H9 (cell line): ENCODE measurements at regions not wholly inside any gene's neighbourhood (a gene's known extent, or its start where the extent isn't known, plus 50 kb on each side); places are given as distances from the start of the nearest gene placed in this dataset.

ENCODE experiments used
- DNase-seq: peaks from one replicate; pipeline ENCODE4 v3.0.0-alpha.2; 2017
- H2AFZ ChIP-seq: one replicate; pipeline ENCODE4 v1.6.1; 2013; ENCODE audit warnings: mild to moderate bottlenecking, low read length, control low read depth, moderate library complexity
- H2AK5ac ChIP-seq: 2 replicates; pipeline ENCODE4 v1.6.1; 2013; ENCODE audit warnings: low read length, control low read depth, mixed read lengths; ENCODE audit not compliant: insufficient read length
- H2BK120ac ChIP-seq: one replicate; pipeline ENCODE4 v1.6.1; 2013; ENCODE audit warnings: low read depth, mild to moderate bottlenecking, low read length, control low read depth, inconsistent platforms; ENCODE audit not compliant: poor library complexity, severe bottlenecking
- H2BK12ac ChIP-seq: 2 replicates; pipeline ENCODE4 v1.6.1; 2013; ENCODE audit warnings: low read length, control low read depth, mixed read lengths, low read depth; ENCODE audit not compliant: insufficient read length
- H2BK15ac ChIP-seq: 2 replicates; pipeline ENCODE4 v1.6.1; 2013; ENCODE audit warnings: low read depth, low read length, control low read depth
- H2BK20ac ChIP-seq: one replicate; pipeline ENCODE4 v1.6.1; 2013; ENCODE audit warnings: low read depth, mild to moderate bottlenecking, low read length, control low read depth, inconsistent platforms; ENCODE audit not compliant: poor library complexity, severe bottlenecking
- H2BK5ac ChIP-seq: 2 replicates; pipeline ENCODE4 v1.6.1; 2013; ENCODE audit warnings: low read length, control low read depth, mixed read lengths; ENCODE audit not compliant: insufficient read length
- H3K14ac ChIP-seq: 2 replicates; pipeline ENCODE4 v1.6.1; 2013; ENCODE audit warnings: low read length, control low read depth; ENCODE audit not compliant: insufficient read depth
- H3K18ac ChIP-seq: 2 replicates; pipeline ENCODE4 v1.6.1; 2013; ENCODE audit warnings: low read depth, mild to moderate bottlenecking, mixed read lengths, low read length, control low read depth; ENCODE audit not compliant: insufficient read length
- H3K23ac ChIP-seq: 2 replicates; pipeline ENCODE4 v1.6.1; 2013; ENCODE audit warnings: low read length, control low read depth, mixed read lengths, low read depth; ENCODE audit not compliant: insufficient read length
- H3K23me2 ChIP-seq: 2 replicates; pipeline ENCODE4 v1.6.1; 2013; ENCODE audit warnings: low read depth, mild to moderate bottlenecking, mixed read lengths, low read length, control low read depth; ENCODE audit not compliant: insufficient read length, poor library complexity, severe bottlenecking
- H3K27ac ChIP-seq: 2 replicates; pipeline ENCODE4 v1.5.1; 2013; ENCODE audit warnings: low read length, control low read depth, mixed read lengths, low read depth; ENCODE audit not compliant: insufficient read length
- H3K27me3 ChIP-seq: 2 replicates; pipeline ENCODE4 v1.6.1; 2013; ENCODE audit warnings: low read length, control low read depth, inconsistent platforms; ENCODE audit not compliant: insufficient read depth
- H3K4ac ChIP-seq: 2 replicates; pipeline ENCODE4 v1.6.1; 2013; ENCODE audit warnings: low read depth, mild to moderate bottlenecking, control low read depth, inconsistent platforms, low read length, moderate library complexity
- H3K4me1 ChIP-seq: 2 replicates; pipeline ENCODE4 v1.6.1; 2013; ENCODE audit warnings: low read length, control low read depth, inconsistent platforms; ENCODE audit not compliant: insufficient read depth
- H3K4me2 ChIP-seq: 2 replicates; pipeline ENCODE4 v1.6.1; 2013; ENCODE audit warnings: low read length, control low read depth, mixed read lengths; ENCODE audit not compliant: insufficient read length, insufficient read depth
- H3K56ac ChIP-seq: 2 replicates; pipeline ENCODE4 v1.6.1; 2013; ENCODE audit warnings: low read depth, mild to moderate bottlenecking, mixed read lengths, low read length, control low read depth; ENCODE audit not compliant: insufficient read length
- H3K79me1 ChIP-seq: 2 replicates; pipeline ENCODE4 v1.6.1; 2013; ENCODE audit warnings: low read depth, mild to moderate bottlenecking, moderate library complexity, low read length, control low read depth, inconsistent platforms; ENCODE audit not compliant: insufficient read depth, poor library complexity, severe bottlenecking
- H3K79me2 ChIP-seq: 2 replicates; pipeline ENCODE4 v1.6.1; 2013; ENCODE audit warnings: low read length, control low read depth, inconsistent platforms; ENCODE audit not compliant: insufficient read depth
- H3K9ac ChIP-seq: 2 replicates; pipeline ENCODE4 v1.6.1; 2013; ENCODE audit warnings: low read length, control low read depth, mixed read lengths; ENCODE audit not compliant: insufficient read length; ENCODE audit errors: extremely low read depth
- H3K9me3 ChIP-seq: one replicate; pipeline ENCODE4 v1.6.1; 2013; ENCODE audit warnings: low read depth, low read length, inconsistent platforms; ENCODE audit not compliant: control insufficient read depth
- H3T11ph ChIP-seq: one replicate; pipeline ENCODE4 v1.6.1; 2013; ENCODE audit warnings: mild to moderate bottlenecking, low read length, control low read depth, inconsistent platforms
- H4K20me1 ChIP-seq: one replicate; pipeline ENCODE4 v1.6.1; 2013; ENCODE audit not compliant: control insufficient read depth, insufficient read length, insufficient read depth
- H4K5ac ChIP-seq: 2 replicates; pipeline ENCODE4 v1.6.1; 2013; ENCODE audit warnings: low read depth, mild to moderate bottlenecking, mixed read lengths, low read length, control low read depth; ENCODE audit not compliant: insufficient read length
- H4K8ac ChIP-seq: replicated peaks from 2 replicates; pipeline ENCODE4 v1.6.1; 2013; ENCODE audit warnings: low read length, control low read depth, mixed read lengths, low read depth; ENCODE audit not compliant: insufficient read length
- H4K91ac ChIP-seq: 2 replicates; pipeline ENCODE4 v1.6.1; 2013; ENCODE audit warnings: low read depth, mild to moderate bottlenecking, moderate library complexity, mixed read lengths, low read length, control low read depth; ENCODE audit not compliant: insufficient read length
- H3K27ac Mint-ChIP-seq, 3 experiments: 2 replicates in 2 of 3; 3 replicates in 1 of 3; pipeline ENCODE4 v1.8.0; 2020 to 2021; ENCODE audit warnings: mixed read lengths in 3 of 3, mild to moderate bottlenecking in 1 of 3, moderate library complexity in 1 of 3
- H3K27me3 Mint-ChIP-seq: 2 replicates; pipeline ENCODE4 v1.8.0; 2021; ENCODE audit warnings: low read depth, mild to moderate bottlenecking, moderate library complexity, mixed read lengths
- H3K36me3 Mint-ChIP-seq, 3 experiments: 2 replicates in 2 of 3; 3 replicates in 1 of 3; pipeline ENCODE4 v1.8.0; 2020 to 2021; ENCODE audit warnings: low read depth in 3 of 3, mixed read lengths in 3 of 3; ENCODE audit not compliant: insufficient read depth in 1 of 3
- H3K4me1 Mint-ChIP-seq, 2 experiments: 2 replicates each; pipeline ENCODE4 v1.8.0; 2020; ENCODE audit warnings: mixed read lengths in 2 of 2
- H3K4me3 Mint-ChIP-seq, 2 experiments: 2 replicates in 1 of 2; 3 replicates in 1 of 2; pipeline ENCODE4 v1.8.0; 2020 to 2021; ENCODE audit warnings: mild to moderate bottlenecking in 2 of 2, mixed read lengths in 2 of 2, moderate library complexity in 1 of 2
- H3K9me3 Mint-ChIP-seq, 2 experiments: 2 replicates in 1 of 2; 3 replicates in 1 of 2; pipeline ENCODE4 v1.8.0; 2020; ENCODE audit warnings: mild to moderate bottlenecking in 2 of 2, mixed read lengths in 2 of 2, moderate library complexity in 1 of 2
- CTCF ChIP-seq: fragments of 200-600 bp; sonication (generic); conservative IDR thresholded peaks from 3 replicates; pipeline ENCODE4 v1.8.0; 2021; ENCODE audit warnings: antibody characterized with exemption, mild to moderate bottlenecking
- WGBS: extraction: QIAGEN DNeasy Blood & Tissue Kit; methylation state at CpG from one replicate; pipeline ENCODE4 v1.1.7; 2013; ENCODE audit warnings: missing lambda C conversion rate, low lambda C conversion rate, mixed read lengths; ENCODE audit not compliant: insufficient read length; ENCODE audit errors: extremely low coverage; 5-methylcytosine and 5-hydroxymethylcytosine counted together

DNA sequence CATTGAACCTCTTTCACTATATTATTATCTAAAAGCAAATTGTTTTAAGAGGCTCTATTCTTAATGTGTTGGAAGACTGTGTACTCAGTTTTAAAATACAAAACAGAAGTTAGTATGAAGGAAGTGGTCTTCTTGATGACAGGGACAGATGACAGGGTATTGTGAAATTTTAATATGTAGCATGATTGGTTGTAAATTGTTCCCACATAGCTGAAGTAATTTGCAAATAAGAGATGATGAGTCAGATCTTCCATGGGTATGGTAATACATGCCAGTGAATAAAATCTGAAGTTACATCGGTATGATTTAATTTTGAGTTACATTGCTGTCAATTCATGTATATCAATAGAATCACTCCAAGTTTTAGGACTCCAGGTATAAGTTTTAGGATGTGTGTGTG lies 454.8 kb downstream of the AEBP2 start:
- Histone ChIP-seq H3K18ac (no peak overlapping the region), H2BK20ac (no peak overlapping the region), H3K4me1 (no peaks in the 10 kb centered on the region), H3K23ac (no peak overlapping the region), H3K14ac (no peak overlapping the region), H3K79me1 (no peaks in the 10 kb centered on the region), H3K23me2 (no peaks in the 10 kb centered on the region), H3K27ac (no peak overlapping the region), H2BK12ac (no peak overlapping the region), H3K9me3 (no peaks in the 10 kb centered on the region), H3K4me2 (no peak overlapping the region), H4K5ac (no peak overlapping the region), H3K27me3 (no peaks in the 10 kb centered on the region), H3K4ac (no peak overlapping the region), H4K91ac (no peak overlapping the region), H2BK120ac (no peak overlapping the region), H3K79me2 (no peaks in the 10 kb centered on the region), H2AFZ (no peak overlapping the region), H3K9ac (no peak overlapping the region), H3T11ph (no peak overlapping the region), H2BK15ac (no peak overlapping the region), H2BK5ac (no peak overlapping the region), H3K56ac (no peak overlapping the region), H4K20me1 (no peaks in the 10 kb centered on the region), H4K8ac (no peak overlapping the region), H2AK5ac (no peak overlapping the region)
- Mint-ChIP-seq H3K4me1 (0 out of 4 replicates have a peak, but pooled peaks cover 0 to 3% of the 10 kb centered on the region in 2 experiments), H3K4me3 (no peak overlapping the region), H3K27ac (no peak overlapping the region), H3K27me3 (no peaks in the 10 kb centered on the region), H3K9me3 (no peaks in the 10 kb centered on the region), H3K36me3 (no peaks in the 10 kb centered on the region)
- WGBS, result no CpG with 5 or more reads among the region's 1 CpG
- DNase-seq, result no peak
- TF ChIP-seq CTCF, result no peak
